ENCODE measurements at regions not wholly inside any gene's neighbourhood (a gene's known extent, or its start where the extent isn't known, plus 50 kb on each side); places are given as distances from the start of the nearest gene placed in this dataset.
A peak's percentile ranks its signal among the peaks of the same experiment; 100 is the strongest.

DNA sequence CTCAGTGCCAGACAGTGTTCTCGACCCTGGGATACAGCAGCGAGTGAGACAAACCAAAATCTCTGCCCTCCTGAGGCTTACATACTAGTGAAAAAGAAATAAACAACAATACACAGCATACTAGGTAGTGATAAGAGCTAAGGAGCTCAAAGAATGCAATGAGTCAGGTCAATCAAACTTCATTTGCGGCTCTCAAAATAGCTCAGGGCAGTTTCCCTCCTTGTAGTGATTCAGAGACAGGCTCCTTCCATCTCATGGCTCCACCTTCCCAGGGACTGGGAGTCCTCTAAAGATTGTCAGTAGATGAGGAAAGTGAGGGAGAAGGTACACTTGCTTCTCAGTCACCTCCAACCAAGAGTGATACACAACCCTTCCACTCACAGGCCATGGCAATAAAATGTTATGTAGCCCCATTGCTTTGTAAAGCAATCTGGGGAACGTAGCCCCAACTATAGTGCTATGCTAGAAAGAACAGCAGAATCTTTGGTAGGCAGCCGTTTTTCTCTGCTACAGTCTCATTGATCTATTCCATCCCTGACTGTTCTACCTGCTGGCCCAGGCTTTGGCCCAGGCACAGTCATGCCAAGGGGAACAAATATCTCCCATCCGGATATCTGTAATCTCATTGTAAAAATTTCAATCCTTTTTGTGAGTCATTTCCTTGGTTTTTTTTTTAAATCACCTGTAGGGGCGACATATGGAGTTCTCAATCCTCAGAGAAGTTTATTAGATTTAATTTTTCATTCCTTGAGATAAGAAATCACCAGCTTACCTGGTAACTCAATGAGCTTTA lies 183.1 kb upstream of the S100G start:
- no peak for DNase-seq (ENCODE audit: low spot score)
- no peaks in the 10 kb centered on the region for H3K4me1 Mint-ChIP-seq (ENCODE audit: low read depth)
- no peak overlapping the region for H3K27ac Mint-ChIP-seq
- no peak overlapping the region for H3K4me3 Mint-ChIP-seq
- no peaks in the 10 kb centered on the region for H3K9me3 Mint-ChIP-seq
- H3K36me3 Mint-ChIP-seq (ENCODE audit: low read depth) = no peaks in the 10 kb centered on the region
- H3K27me3 Mint-ChIP-seq (ENCODE audit: low read depth) = no peaks in the 10 kb centered on the region

- no peak for DNase-seq (ENCODE audit: low spot score)
- H3K9me3 Mint-ChIP-seq = no peaks in the 10 kb centered on the region
- peaks cover 3% of the 10 kb centered on the region for H3K4me1 Mint-ChIP-seq (ENCODE audit: low read depth)
- H3K36me3 Mint-ChIP-seq (ENCODE audit: low read depth) = no peaks in the 10 kb centered on the region
- no peak overlapping the region for H3K4me3 Mint-ChIP-seq
- H3K27me3 Mint-ChIP-seq (ENCODE audit: low read depth) = no peaks in the 10 kb centered on the region
- no peak overlapping the region for H3K27ac Mint-ChIP-seq
These were observed 180.1 kb upstream of the S100G start for GRCh38 chrX:16469870-16470269.

GRCh38 chrX:16472345-16472744 lies 177.6 kb upstream of the S100G start:
- no peak for DNase-seq (ENCODE audit: low spot score)
- H3K27me3 Mint-ChIP-seq (ENCODE audit: low read depth) = no peaks in the 10 kb centered on the region
- no peaks in the 10 kb centered on the region for H3K9me3 Mint-ChIP-seq
- no peak overlapping the region for H3K4me3 Mint-ChIP-seq
- H3K4me1 Mint-ChIP-seq (ENCODE audit: low read depth) = peaks cover 3% of the 10 kb centered on the region
- H3K36me3 Mint-ChIP-seq (ENCODE audit: low read depth) = no peaks in the 10 kb centered on the region
- H3K27ac Mint-ChIP-seq = no peak overlapping the region

GRCh38 chrX:16474511-16474910 lies 175.4 kb upstream of the S100G start:
- Mint-ChIP-seq H3K36me3 (ENCODE audit: low read depth) (no peaks in the 10 kb centered on the region), H3K27me3 (ENCODE audit: low read depth) (no peaks in the 10 kb centered on the region), H3K4me1 (ENCODE audit: low read depth) (peaks cover 8% of the 10 kb centered on the region), H3K4me3 (no peak overlapping the region), H3K9me3 (no peaks in the 10 kb centered on the region), H3K27ac (no peak overlapping the region)
- no peak for DNase-seq (ENCODE audit: low spot score)

DNA sequence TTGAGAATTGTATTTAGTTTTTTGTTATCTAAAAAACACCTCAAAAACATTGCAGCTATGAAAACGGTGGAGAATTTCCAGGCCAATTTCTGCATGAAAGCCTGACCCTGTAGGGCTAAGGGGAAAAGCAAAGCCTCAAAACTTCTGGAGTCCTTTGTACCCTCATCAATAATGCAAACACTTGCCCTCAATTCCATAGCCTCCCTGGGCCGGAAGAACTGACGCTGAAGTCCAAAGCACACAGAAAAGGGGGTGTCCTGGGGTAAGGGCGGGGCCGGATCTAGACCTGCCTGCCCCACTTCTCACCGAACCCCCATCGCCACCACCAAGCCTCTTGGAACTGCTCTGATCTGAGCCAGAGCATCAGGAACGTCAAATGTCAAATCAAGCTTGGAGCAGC lies 173.9 kb upstream of the S100G start:
- no peaks in the 10 kb centered on the region for H3K27me3 Mint-ChIP-seq (ENCODE audit: low read depth)
- no peak for DNase-seq (ENCODE audit: low spot score)
- H3K4me1 Mint-ChIP-seq (ENCODE audit: low read depth) = peaks cover 9% of the 10 kb centered on the region
- no peak overlapping the region for H3K27ac Mint-ChIP-seq
- H3K9me3 Mint-ChIP-seq = no peaks in the 10 kb centered on the region
- H3K36me3 Mint-ChIP-seq (ENCODE audit: low read depth) = no peaks in the 10 kb centered on the region
- H3K4me3 Mint-ChIP-seq = no peak overlapping the region

GRCh38 chrX:16476692-16477091 lies 173.3 kb upstream of the S100G start:
- no peaks in the 10 kb centered on the region for H3K9me3 Mint-ChIP-seq
- no peaks in the 10 kb centered on the region for H3K27me3 Mint-ChIP-seq (ENCODE audit: low read depth)
- H3K4me1 Mint-ChIP-seq (ENCODE audit: low read depth) = peaks cover 9% of the 10 kb centered on the region
- no peak for DNase-seq (ENCODE audit: low spot score)
- H3K4me3 Mint-ChIP-seq = no peak overlapping the region
- H3K27ac Mint-ChIP-seq = no peak overlapping the region
- no peaks in the 10 kb centered on the region for H3K36me3 Mint-ChIP-seq (ENCODE audit: low read depth)

- Mint-ChIP-seq H3K9me3 (no peaks in the 10 kb centered on the region), H3K4me3 (no peak overlapping the region), H3K27me3 (ENCODE audit: low read depth) (no peaks in the 10 kb centered on the region), H3K4me1 (ENCODE audit: low read depth) (peaks cover 9% of the 10 kb centered on the region), H3K36me3 (ENCODE audit: low read depth) (no peaks in the 10 kb centered on the region), H3K27ac (no peak overlapping the region)
- no peak for DNase-seq (ENCODE audit: low spot score)
These were observed 170.6 kb upstream of the S100G start for GRCh38 chrX:16479206-16479869.

DNA sequence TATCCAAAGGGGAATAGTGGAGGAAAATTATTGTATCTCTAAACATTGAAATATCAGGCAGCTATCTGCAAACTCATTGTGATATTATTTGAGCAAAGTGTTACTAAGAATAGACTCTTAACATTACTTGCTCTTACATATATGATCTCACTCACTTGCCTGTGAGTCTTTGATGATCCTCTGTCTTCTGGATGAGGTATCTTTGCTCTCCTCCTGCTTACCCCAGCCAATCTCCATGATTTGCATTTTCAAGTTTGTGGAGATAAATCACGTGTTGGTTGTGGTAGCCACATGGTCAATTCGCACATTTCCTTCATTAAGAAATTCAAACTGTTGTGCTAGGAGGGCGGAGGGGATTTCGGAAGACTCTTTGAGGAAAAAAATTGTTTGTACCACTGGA lies 169.9 kb upstream of the S100G start:
- Mint-ChIP-seq H3K4me3 (no peak overlapping the region), H3K4me1 (ENCODE audit: low read depth) (peaks cover 10% of the 10 kb centered on the region), H3K27ac (no peak overlapping the region), H3K36me3 (ENCODE audit: low read depth) (no peaks in the 10 kb centered on the region), H3K9me3 (no peaks in the 10 kb centered on the region), H3K27me3 (ENCODE audit: low read depth) (no peaks in the 10 kb centered on the region)
- no peak for DNase-seq (ENCODE audit: low spot score)

- Mint-ChIP-seq H3K36me3 (ENCODE audit: low read depth) (no peaks in the 10 kb centered on the region), H3K9me3 (no peaks in the 10 kb centered on the region), H3K27ac (no peak overlapping the region), H3K4me3 (no peak overlapping the region), H3K4me1 (ENCODE audit: low read depth) (peaks cover 6% of the 10 kb centered on the region), H3K27me3 (ENCODE audit: low read depth) (no peaks in the 10 kb centered on the region)
- DNase-seq (ENCODE audit: low spot score) = peak; percentile 27
These were observed 165.6 kb upstream of the S100G start for GRCh38 chrX:16484338-16484737.

- Mint-ChIP-seq H3K4me3 (no peak overlapping the region), H3K4me1 (ENCODE audit: low read depth) (peaks cover 5% of the 10 kb centered on the region), H3K27ac (no peak overlapping the region), H3K9me3 (no peaks in the 10 kb centered on the region), H3K36me3 (ENCODE audit: low read depth) (no peaks in the 10 kb centered on the region), H3K27me3 (ENCODE audit: low read depth) (no peaks in the 10 kb centered on the region)
- no peak for DNase-seq (ENCODE audit: low spot score)
These were observed 162.2 kb upstream of the S100G start for GRCh38 chrX:16487620-16488385.

GRCh38 chrX:16488959-16489358 lies 161.0 kb upstream of the S100G start:
- no peak for DNase-seq (ENCODE audit: low spot score)
- no peak overlapping the region for H3K4me3 Mint-ChIP-seq
- H3K36me3 Mint-ChIP-seq (ENCODE audit: low read depth) = no peaks in the 10 kb centered on the region
- peaks cover 5% of the 10 kb centered on the region for H3K4me1 Mint-ChIP-seq (ENCODE audit: low read depth)
- H3K9me3 Mint-ChIP-seq = no peaks in the 10 kb centered on the region
- no peak overlapping the region for H3K27ac Mint-ChIP-seq
- no peaks in the 10 kb centered on the region for H3K27me3 Mint-ChIP-seq (ENCODE audit: low read depth)

GRCh38 chrX:16491461-16491860 lies 158.5 kb upstream of the S100G start:
- Mint-ChIP-seq H3K4me1 (ENCODE audit: low read depth) (no peaks in the 10 kb centered on the region), H3K36me3 (ENCODE audit: low read depth) (no peaks in the 10 kb centered on the region), H3K4me3 (no peak overlapping the region), H3K27ac (no peak overlapping the region), H3K27me3 (ENCODE audit: low read depth) (no peaks in the 10 kb centered on the region), H3K9me3 (no peaks in the 10 kb centered on the region)
- DNase-seq (ENCODE audit: low spot score) = no peak

GRCh38 chrX:16496175-16496574 lies 153.8 kb upstream of the S100G start:
- H3K27ac Mint-ChIP-seq = no peak overlapping the region
- DNase-seq (ENCODE audit: low spot score) = no peak
- H3K9me3 Mint-ChIP-seq = no peaks in the 10 kb centered on the region
- H3K27me3 Mint-ChIP-seq (ENCODE audit: low read depth) = no peaks in the 10 kb centered on the region
- H3K4me1 Mint-ChIP-seq (ENCODE audit: low read depth) = no peaks in the 10 kb centered on the region
- no peaks in the 10 kb centered on the region for H3K36me3 Mint-ChIP-seq (ENCODE audit: low read depth)
- no peak overlapping the region for H3K4me3 Mint-ChIP-seq
